Bronchial epithelial cell (primary cell): ENCODE measurements at regions not wholly inside any gene's neighbourhood (a gene's known extent, or its start where the extent isn't known, plus 50 kb on each side); places are given as distances from the start of the nearest gene placed in this dataset.

Experiments
- DNase-seq: peaks from one replicate; pipeline ENCODE4 v3.0.0-alpha.2; 2010; ENCODE audit warnings: low read depth
- FAIRE-seq: peaks from 2 replicates; lab custom pipeline; 2011; peaks lifted over from hg19 to GRCh38; lab: Jason Lieb, UNC
- H3K27me3 ChIP-seq: 2 replicates; pipeline ENCODE4 v1.5.1; 2011; ENCODE audit warnings: low read length; ENCODE audit not compliant: control insufficient read depth, insufficient read depth
- H3K36me3 ChIP-seq: 2 replicates; pipeline ENCODE4 v1.5.1; 2011; ENCODE audit warnings: low read length; ENCODE audit not compliant: control insufficient read depth, insufficient read depth
- H3K4me3 ChIP-seq: 2 replicates; pipeline ENCODE4 v1.5.1; 2011; ENCODE audit warnings: mild to moderate bottlenecking, low read depth, low read length, control low read depth
- TF ChIP-seq, protein P1 (sequence below): IDR thresholded peaks from 2 replicates; pipeline ENCODE4 v1.5.1; 2011; ENCODE audit warnings: mild to moderate bottlenecking, moderate library complexity, low read length, control low read depth, inconsistent platforms; ENCODE audit not compliant: insufficient read depth, severe bottlenecking

DNA sequence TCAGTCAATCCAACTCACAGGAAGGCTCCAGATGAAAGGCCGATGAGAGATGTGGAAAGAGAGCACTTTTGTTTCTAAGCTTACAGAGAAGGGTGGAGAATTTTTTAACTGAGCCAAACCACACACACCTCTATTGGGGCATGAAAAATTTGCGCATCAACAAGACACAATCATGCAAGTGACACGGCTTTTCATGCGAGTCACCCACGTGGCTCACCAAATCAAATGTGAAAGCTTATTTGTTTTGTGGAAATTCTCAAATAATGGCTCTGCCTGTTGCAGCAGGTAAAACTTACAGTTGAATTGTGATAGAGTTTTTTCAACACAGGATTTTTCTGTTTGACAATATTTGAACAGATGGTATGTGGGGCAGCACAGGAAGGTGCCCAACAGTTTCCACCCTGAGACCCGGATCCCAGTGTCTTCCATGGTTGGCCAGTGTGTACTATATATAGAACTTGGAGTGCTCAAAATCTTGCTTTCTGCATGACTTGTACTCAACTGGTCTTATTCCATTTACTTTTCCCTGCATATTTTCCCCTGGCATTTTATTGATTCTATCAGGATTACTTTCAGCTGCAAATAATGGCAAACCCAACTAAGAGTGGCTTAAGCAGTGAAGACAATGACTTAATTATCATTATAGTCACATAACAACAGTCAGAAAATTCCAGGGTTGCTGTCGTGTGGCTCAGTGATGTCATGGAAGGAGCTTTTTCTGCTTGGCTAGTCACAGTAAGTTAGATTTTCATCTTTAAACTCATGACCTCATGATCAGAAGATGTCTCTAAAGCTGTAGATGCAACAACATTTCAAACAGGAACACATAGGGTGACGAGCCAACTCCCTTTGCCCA, 90.6 kb upstream of the SIM2 start:
- no peak overlapping the region for H3K4me3 ChIP-seq
- no peak for DNase-seq
- no peak for FAIRE-seq
- H3K36me3 ChIP-seq = no peaks in the 10 kb centered on the region
- H3K27me3 ChIP-seq = peaks cover 7% of the 10 kb centered on the region
- TF ChIP-seq, protein P1, sequence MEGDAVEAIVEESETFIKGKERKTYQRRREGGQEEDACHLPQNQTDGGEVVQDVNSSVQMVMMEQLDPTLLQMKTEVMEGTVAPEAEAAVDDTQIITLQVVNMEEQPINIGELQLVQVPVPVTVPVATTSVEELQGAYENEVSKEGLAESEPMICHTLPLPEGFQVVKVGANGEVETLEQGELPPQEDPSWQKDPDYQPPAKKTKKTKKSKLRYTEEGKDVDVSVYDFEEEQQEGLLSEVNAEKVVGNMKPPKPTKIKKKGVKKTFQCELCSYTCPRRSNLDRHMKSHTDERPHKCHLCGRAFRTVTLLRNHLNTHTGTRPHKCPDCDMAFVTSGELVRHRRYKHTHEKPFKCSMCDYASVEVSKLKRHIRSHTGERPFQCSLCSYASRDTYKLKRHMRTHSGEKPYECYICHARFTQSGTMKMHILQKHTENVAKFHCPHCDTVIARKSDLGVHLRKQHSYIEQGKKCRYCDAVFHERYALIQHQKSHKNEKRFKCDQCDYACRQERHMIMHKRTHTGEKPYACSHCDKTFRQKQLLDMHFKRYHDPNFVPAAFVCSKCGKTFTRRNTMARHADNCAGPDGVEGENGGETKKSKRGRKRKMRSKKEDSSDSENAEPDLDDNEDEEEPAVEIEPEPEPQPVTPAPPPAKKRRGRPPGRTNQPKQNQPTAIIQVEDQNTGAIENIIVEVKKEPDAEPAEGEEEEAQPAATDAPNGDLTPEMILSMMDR = no peak

DNA sequence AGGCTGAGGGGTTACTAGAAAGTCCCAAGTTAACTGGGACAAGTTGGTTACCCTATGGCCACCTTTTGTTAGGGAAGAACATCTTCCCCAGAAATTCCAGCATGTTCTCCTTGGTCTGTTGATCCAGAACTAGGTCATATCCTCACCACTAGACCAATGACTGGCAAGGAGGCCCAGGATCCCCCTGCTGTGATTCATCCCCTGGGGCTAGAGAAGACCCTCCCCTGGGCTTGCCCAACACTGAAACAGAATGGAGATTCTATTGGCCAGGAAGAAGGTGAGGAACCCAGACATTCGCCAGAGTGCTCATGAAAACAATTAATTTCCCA, 90.1 kb upstream of the SIM2 start:
- H3K36me3 ChIP-seq = no peaks in the 10 kb centered on the region
- FAIRE-seq (no peak), DNase-seq (no peak)
- H3K27me3 ChIP-seq = peaks cover 7% of the 10 kb centered on the region
- TF ChIP-seq, protein P1 = no peak
- no peak overlapping the region for H3K4me3 ChIP-seq

DNA sequence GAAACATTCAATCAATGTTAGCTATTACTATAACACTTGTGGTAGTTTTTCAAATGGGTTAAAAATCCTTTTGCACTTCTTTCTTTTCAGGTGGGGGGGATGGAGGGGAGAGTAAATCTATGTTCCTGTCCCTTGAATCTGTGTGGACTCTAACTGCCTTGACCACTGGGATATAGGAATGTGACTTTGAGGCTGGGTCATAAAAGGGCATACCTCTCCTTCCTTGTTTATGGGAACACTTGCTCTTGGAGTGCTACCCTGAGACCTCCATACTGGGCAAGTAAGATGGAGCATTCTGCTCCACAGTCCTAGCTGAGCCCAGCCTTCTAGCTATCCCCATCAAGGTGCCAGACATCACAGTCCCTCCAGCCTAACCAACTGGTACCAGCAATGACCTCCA, 89.3 kb upstream of the SIM2 start:
- DNase-seq (no peak), FAIRE-seq (no peak)
- Histone ChIP-seq H3K27me3 (peaks cover 4% of the 10 kb centered on the region), H3K4me3 (no peak overlapping the region), H3K36me3 (no peaks in the 10 kb centered on the region)
- TF ChIP-seq, protein P1 = no peak

DNA sequence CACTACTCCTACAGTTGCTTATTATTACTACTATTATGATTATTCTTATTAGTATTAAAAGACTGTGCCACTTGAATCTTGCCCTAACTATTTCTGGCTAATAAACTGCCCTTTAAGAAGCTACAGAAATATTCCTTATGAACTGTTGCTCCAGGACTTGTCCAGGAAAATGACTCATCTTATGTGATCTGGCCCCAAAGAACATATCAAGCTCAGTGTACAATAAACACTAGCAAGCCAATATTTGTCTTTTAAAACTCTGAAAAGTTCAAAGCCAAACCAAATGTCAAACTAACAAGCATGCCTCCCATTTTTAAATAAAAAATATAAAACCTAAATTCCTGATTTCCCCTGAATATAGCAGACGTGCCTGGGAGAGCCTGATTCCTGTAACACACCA, 88.7 kb upstream of the SIM2 start:
- Histone ChIP-seq H3K27me3 (peaks cover 5% of the 10 kb centered on the region), H3K4me3 (no peak overlapping the region), H3K36me3 (no peaks in the 10 kb centered on the region)
- TF ChIP-seq, protein P1 = no peak
- DNase-seq (peak; percentile 30), FAIRE-seq (no peak)

DNA sequence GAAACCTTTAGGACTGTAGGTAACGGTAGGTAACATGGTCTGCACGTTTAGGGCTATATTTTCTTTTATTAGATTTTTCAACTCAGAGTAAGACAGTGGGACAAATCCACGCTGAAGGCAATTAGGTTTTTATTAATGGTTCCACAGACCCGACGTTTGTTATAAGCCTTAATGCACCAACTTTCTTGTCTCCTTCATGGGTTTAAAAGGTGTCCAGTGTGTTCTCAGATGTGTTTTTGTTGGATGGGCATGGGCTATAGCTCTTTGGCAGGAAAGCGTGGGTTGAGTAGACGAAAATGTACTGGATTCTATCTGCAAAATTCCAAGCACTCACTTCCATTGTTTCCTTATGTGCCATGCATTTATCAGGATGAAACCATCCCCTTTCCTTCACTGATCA, 88.0 kb upstream of the SIM2 start:
- Histone ChIP-seq H3K27me3 (peaks cover 5% of the 10 kb centered on the region), H3K4me3 (no peak overlapping the region), H3K36me3 (no peaks in the 10 kb centered on the region)
- FAIRE-seq (no peak), DNase-seq (no peak)
- TF ChIP-seq, protein P1 = no peak

DNA sequence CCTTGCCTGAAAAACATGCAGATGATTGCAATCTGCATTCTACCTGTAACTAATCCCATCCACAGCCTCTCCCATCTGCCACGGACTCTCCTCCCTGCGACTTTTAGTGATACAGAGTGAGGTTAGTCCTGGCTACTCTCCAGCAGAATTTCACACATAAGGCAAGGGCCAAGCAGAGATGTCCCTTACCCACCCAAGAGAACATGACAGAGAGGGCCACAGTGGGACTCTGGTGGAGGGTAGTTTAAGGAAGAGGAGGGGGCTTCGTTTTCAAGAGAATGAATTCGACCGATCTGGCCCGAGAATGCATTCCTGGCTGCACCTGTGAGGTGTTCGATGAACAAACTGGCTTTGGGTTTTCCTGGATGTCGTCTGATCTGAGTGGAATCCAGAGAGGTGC, 87.5 kb upstream of the SIM2 start:
- TF ChIP-seq, protein P1 = no peak
- H3K27me3 ChIP-seq = peaks cover 4% of the 10 kb centered on the region
- no peaks in the 10 kb centered on the region for H3K36me3 ChIP-seq

More for the DNA sequence above, 87.5 kb upstream of the SIM2 start:
- FAIRE-seq = no peak
- H3K4me3 ChIP-seq = no peak overlapping the region
- DNase-seq = no peak
